ENCODE measurements at regions not wholly inside any gene's neighbourhood (a gene's known extent, or its start where the extent isn't known, plus 50 kb on each side); places are given as distances from the start of the nearest gene placed in this dataset.

DNA sequence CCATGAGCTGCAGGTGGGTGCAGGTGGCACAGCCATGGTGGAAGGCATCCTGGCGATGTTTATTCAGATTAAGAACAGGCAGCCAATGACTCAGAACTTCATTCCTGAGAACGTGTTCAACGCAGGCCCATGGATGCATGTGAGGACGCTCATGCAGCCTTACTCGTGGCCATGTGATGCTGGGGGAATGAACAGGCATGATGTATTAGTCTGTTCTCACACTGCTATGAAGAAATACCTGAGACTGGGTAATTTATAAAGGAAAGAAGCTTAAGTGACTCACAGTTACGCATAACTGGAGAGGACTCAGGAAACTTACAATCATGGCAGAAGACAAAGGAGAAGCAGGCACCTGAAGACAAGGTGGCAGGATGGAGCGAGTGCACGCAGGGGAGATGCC, 146.6 kb downstream of the RNASET2 start:
- BruUV-seq (replicated peaks) = no TSS peak
- H2AFZ ChIP-seq (ENCODE audit: low read length) = no peak overlapping the region
- TF ChIP-seq EZH2phosphoT487 (IDR thresholded peaks at IDR 0.05; ENCODE audit: borderline replicate concordance, low read depth, low read length) = no peak
- TF ChIP-seq, protein P1, sequence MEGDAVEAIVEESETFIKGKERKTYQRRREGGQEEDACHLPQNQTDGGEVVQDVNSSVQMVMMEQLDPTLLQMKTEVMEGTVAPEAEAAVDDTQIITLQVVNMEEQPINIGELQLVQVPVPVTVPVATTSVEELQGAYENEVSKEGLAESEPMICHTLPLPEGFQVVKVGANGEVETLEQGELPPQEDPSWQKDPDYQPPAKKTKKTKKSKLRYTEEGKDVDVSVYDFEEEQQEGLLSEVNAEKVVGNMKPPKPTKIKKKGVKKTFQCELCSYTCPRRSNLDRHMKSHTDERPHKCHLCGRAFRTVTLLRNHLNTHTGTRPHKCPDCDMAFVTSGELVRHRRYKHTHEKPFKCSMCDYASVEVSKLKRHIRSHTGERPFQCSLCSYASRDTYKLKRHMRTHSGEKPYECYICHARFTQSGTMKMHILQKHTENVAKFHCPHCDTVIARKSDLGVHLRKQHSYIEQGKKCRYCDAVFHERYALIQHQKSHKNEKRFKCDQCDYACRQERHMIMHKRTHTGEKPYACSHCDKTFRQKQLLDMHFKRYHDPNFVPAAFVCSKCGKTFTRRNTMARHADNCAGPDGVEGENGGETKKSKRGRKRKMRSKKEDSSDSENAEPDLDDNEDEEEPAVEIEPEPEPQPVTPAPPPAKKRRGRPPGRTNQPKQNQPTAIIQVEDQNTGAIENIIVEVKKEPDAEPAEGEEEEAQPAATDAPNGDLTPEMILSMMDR (conservative IDR thresholded peaks at IDR 0.05; ENCODE audit: low read length) = no peak
- H3K4me1 ChIP-seq (ENCODE audit: insufficient read depth, low read length, poor library complexity, severe bottlenecking) = no peaks in the 10 kb centered on the region
- no peak for DNase-seq (ENCODE audit: low spot score)
- no peak overlapping the region for H3K27ac ChIP-seq (ENCODE audit: low read depth, low read length, poor library complexity, severe bottlenecking)
- H3K36me3 ChIP-seq (ENCODE audit: insufficient read depth, low read length) = no peaks in the 10 kb centered on the region
- H3K4me3 ChIP-seq (ENCODE audit: low read depth, low read length, poor library complexity, severe bottlenecking) = no peak overlapping the region
- intact Hi-C loops (cut with micrococcal nuclease; ENCODE audit: unreplicated experiment) = no loop called here
- H3K4me2 ChIP-seq (ENCODE audit: low read length) = no peak overlapping the region
- CTCF ChIA-PET (ENCODE audit: unreplicated experiment) = no interaction called here
- no peaks in the 10 kb centered on the region for H3K9me2 ChIP-seq (ENCODE audit: insufficient read depth, low read length)
- H4K20me1 ChIP-seq (ENCODE audit: insufficient read depth, low read length) = no peaks in the 10 kb centered on the region
- peaks cover 11% of the 10 kb centered on the region; the same call in 1 of the 2 replicates for H3K9me3 ChIP-seq (ENCODE audit: low read length)
- POLR2A ChIA-PET = no interaction called here
- H3K79me2 ChIP-seq (ENCODE audit: insufficient read depth, low read depth, low read length) = no peaks in the 10 kb centered on the region

DNA sequence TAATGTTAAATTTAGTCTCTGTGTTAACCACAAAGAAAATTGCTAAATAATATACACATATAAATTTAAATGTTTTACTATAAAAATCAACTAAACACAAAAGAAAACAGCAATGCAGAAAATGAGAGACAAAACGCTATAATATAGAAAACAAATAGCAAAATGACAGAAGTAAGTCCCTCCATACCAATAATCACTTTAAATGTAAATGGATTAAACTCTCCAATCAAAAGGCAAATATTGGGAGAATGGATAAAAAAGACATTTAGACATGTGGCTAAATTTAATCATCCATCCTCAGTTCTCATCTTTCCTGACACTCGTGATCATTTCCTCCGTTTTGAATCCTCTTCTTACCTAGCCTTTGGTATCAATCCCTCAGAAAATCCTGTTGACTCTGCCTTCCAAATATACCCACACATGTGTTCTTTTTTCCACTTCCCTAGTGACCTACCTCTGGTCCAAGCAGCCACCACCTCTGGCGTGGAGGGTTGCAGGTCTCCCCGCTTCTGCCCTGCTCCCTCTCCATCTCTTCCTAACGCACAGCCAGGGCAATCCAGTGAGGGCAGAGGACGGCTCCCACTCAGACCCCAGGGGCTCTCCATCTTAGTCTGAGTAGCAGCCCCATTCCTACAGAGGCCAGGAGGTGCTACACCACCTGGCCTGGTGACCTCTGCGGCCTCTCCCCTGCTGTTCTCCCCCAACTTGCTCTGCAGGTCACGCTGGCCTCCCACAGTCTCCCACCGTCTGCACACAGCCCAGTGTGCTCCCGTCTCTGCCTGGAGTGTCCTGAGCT, 149.2 kb downstream of the RNASET2 start:
- H3K9me3 ChIP-seq (ENCODE audit: low read length) = peaks cover 11% of the 10 kb centered on the region; the same call in 1 of the 2 replicates
- H4K20me1 ChIP-seq (ENCODE audit: insufficient read depth, low read length) = no peaks in the 10 kb centered on the region
- no peak for TF ChIP-seq EZH2phosphoT487 (IDR thresholded peaks at IDR 0.05; ENCODE audit: borderline replicate concordance, low read depth, low read length)
- TF ChIP-seq, protein P1 (conservative IDR thresholded peaks at IDR 0.05; ENCODE audit: low read length) = no peak
- BruUV-seq (replicated peaks) = no TSS peak
- H3K4me2 ChIP-seq (ENCODE audit: low read length) = no peak overlapping the region
- no peak overlapping the region for H3K4me3 ChIP-seq (ENCODE audit: low read depth, low read length, poor library complexity, severe bottlenecking)
- no peaks in the 10 kb centered on the region for H3K9me2 ChIP-seq (ENCODE audit: insufficient read depth, low read length)
- no peak overlapping the region for H2AFZ ChIP-seq (ENCODE audit: low read length)
- no peak overlapping the region for H3K27ac ChIP-seq (ENCODE audit: low read depth, low read length, poor library complexity, severe bottlenecking)
- no peaks in the 10 kb centered on the region for H3K79me2 ChIP-seq (ENCODE audit: insufficient read depth, low read depth, low read length)
- no peaks in the 10 kb centered on the region for H3K4me1 ChIP-seq (ENCODE audit: insufficient read depth, low read length, poor library complexity, severe bottlenecking)
- no peaks in the 10 kb centered on the region for H3K36me3 ChIP-seq (ENCODE audit: insufficient read depth, low read length)
- CTCF ChIA-PET (ENCODE audit: unreplicated experiment) = no interaction called here
- intact Hi-C loops (cut with micrococcal nuclease; ENCODE audit: unreplicated experiment) = no loop called here
- POLR2A ChIA-PET = no interaction called here
- DNase-seq (ENCODE audit: low spot score) = no peak

DNA sequence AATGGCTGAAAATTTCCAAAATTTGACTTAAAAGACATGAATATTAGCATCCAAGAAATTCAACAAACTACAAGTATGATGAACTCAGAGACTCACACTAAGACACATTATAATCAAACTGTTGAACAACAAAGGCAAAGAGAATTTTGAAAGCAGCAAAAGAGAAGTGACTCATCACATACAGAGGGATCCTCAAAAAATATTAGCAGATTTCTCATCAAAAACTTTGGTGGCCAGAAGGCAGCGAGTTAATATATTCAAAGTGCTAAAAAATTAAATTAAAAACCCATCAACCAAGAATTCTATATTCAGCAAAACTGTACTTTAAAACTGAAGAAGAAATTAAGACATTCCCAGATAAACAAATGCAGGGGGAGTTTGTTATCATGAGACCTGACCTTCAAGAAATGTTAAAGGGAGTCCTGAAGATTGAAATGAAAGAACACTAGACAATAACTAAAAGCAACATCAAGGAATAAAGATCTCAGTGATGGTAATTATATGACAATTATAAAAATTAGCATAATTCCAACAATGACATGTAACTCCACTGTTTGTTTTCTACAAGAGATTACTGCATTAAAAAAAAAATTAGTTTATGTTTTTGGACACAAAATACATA, 150.0 kb downstream of the RNASET2 start:
- CTCF ChIA-PET (ENCODE audit: unreplicated experiment) = no interaction called here
- BruUV-seq (replicated peaks) = no TSS peak

More for the DNA sequence above, 150.0 kb downstream of the RNASET2 start:
- Histone ChIP-seq H4K20me1 (ENCODE audit: insufficient read depth, low read length) (no peaks in the 10 kb centered on the region), H3K36me3 (ENCODE audit: insufficient read depth, low read length) (no peaks in the 10 kb centered on the region), H3K27ac (ENCODE audit: low read depth, low read length, poor library complexity, severe bottlenecking) (no peak overlapping the region), H3K4me1 (ENCODE audit: insufficient read depth, low read length, poor library complexity, severe bottlenecking) (no peaks in the 10 kb centered on the region), H3K4me2 (ENCODE audit: low read length) (no peak overlapping the region), H3K4me3 (ENCODE audit: low read depth, low read length, poor library complexity, severe bottlenecking) (no peak overlapping the region), H2AFZ (ENCODE audit: low read length) (no peak overlapping the region), H3K79me2 (ENCODE audit: insufficient read depth, low read depth, low read length) (no peaks in the 10 kb centered on the region), H3K9me3 (ENCODE audit: low read length) (peaks cover 11% of the 10 kb centered on the region; the same call in 1 of the 2 replicates), H3K9me2 (ENCODE audit: insufficient read depth, low read length) (no peaks in the 10 kb centered on the region)
- TF ChIP-seq, protein P1 (conservative IDR thresholded peaks at IDR 0.05; ENCODE audit: low read length) = no peak
- no peak for TF ChIP-seq EZH2phosphoT487 (IDR thresholded peaks at IDR 0.05; ENCODE audit: borderline replicate concordance, low read depth, low read length)
- no peak for DNase-seq (ENCODE audit: low spot score)
- intact Hi-C loops (cut with micrococcal nuclease; ENCODE audit: unreplicated experiment) = no loop called here
- POLR2A ChIA-PET = no interaction called here
